COLO668 (cell line): ENCODE measurements at regions not wholly inside any gene's neighbourhood (a gene's known extent, or its start where the extent isn't known, plus 50 kb on each side); places are given as distances from the start of the nearest gene placed in this dataset.
A peak's percentile ranks its signal among the peaks of the same experiment; 100 is the strongest.

Experiments
- DNase-seq: peaks from one replicate; lab custom pipeline; 2025; ENCODE audit not compliant: unreplicated experiment; lab: John Stamatoyannopoulos, UW

DNA sequence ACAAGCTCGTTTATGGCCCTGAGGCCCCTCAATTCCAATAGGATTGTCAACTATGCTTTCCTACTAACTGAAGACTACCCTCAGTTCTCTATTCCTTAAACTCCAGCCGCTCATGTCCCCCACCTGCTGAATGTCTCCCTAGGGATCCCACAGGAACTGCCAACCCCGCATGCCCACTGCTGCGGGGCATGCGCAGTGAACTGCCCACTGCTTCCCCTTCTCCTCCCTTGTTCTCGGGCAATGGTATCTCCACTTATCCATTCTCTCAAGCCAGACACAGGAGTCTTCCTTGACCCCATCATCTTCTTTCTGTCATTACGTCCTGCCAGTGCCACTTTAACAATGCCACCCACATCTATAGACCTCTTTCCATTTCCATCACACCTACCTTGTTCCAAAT is 90.0 kb downstream of the FGF18 start:
- DNase-seq: no peak

DNA sequence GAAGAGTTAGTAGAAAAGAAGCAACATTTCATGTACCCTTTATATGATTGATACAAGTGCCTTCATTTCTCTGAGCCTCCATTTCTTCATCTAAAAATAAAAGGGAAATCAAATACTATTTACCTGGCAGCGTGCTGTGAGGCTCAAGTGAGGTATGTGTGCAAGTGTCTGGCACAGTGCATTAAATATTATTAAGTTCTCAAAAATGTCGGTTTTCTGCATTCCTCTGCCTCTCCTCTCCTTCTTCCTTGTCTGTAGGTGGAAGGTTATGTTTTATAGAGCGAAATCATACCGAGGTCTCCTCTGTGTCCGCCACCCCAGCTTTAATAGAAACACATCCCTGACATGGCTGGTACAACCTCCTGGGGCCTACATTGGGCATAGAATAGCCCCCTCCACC is 93.0 kb downstream of the FGF18 start:
- DNase-seq: no peak

DNA sequence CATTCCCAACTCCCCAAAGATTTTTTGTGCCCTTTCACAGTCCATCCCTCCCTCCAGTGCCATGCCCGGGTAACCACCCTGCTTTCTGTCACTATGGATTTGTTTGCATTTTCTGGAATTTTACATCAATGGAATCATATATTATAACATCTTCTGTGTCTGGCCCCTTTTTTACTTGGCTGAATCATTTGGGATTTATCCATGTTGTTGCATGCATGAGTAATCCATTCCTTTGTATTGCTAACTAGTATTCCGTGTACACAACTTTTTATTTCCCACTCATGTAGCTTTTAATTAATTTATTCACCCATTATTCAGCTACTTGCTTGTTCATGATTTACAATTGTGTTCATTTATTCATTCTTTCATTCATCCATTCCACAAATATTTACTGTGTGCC is 94.1 kb downstream of the FGF18 start:
- no peak for DNase-seq

DNA sequence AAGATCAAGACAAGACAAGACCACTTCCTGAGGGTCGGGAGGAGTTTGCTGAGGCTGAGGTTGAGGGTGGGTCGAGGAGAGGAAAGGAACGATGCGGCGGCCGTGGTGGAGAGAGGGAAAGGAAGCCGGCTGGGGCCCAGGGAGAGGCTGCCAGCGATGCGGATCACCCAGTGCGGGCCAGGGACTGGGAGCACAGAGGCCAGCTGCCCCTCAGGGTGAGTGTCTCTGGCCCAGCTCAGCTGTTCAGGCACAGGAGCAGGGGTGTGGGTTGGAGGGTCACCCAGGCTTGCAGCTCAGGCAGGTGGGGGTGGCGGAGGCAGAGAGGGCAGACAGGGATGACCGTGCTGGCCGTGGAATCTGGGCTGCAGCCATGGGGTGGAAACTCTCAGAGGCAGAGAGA is 99.5 kb downstream of the FGF18 start:
- DNase-seq: no peak

DNA sequence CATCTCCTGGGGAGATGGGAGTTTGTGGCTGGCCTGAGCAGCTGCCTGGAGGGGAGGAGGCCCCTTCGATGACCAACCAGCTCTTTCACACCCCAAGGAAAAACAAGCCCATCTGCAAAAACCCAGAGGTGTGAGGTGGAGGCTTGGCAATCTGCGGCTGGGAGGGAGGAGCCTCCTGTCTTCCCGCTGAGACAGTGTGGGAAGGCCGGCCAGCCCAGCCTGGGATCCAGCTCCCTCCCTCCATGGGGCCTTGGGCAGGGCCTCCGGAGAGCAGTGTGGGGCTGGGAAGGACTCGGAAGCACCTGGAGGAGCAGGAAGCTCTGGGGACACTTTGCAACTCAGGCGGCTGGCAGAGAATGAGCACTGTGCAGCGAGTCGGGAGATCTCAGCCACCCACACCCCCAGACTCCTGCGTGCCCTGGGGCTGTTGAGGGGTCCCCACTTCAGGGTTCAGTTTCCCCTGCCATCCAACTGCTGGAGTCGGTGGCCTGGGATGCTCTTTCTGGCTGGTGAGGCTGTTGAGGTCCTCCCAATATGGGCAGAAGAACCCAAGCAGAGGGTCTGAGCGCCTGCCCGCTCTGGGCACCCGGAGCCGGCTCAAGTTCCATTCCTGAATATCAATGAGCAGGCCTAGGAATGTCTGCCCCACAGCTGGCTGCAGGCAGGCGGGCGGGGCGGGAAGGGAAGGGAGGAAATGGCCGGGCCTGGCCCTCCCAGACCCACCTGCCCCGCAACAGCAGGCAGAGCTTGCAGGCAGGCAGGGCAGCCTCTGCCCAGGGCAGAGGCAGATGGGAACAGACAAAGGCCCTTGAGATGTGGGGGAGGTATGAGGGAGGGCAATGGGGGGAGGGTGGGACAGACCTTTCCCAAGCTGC is 101.1 kb downstream of the FGF18 start:
- DNase-seq: peak; percentile 5

DNA sequence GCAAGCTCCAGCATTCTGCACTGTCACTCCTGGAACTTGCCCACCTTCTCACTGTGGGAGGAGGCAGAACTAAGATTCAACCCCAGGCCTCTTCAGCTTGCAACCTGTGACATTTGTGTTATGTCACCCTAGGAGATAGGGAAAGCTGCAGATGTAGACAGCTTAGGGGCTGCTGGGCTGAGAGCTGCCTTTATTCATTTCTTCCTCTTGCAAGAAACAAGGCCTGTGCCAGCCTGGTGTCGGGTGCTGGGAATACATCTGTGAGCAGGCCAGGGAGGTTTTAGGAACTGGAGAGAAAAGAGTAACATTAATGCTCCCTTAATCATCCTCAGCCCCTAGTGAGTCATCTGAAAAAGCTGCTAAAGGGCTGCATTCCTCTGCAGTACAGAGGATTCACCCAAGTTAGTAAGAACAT is 101.8 kb downstream of the FGF18 start:
- DNase-seq: no peak

DNA sequence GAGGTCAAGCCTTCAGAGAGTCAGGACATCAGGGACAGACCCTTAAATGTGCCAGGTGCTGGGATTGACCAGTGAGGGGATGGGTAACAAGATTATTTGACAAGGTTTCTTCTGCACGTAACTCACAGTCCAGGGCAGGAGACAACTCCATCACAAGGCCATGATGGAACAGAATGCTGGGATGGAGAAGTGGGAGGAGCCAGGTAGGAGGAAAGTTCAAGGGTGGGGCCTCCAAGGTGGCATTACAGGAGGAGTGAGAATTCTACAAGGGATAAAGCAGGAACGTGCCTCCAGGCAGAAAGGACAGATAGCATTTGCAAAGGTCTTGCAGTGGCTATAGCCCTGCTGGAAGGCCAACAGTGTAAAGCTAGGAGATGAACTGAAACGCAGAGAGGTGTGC is 102.2 kb downstream of the FGF18 start:
- DNase-seq: no peak

DNA sequence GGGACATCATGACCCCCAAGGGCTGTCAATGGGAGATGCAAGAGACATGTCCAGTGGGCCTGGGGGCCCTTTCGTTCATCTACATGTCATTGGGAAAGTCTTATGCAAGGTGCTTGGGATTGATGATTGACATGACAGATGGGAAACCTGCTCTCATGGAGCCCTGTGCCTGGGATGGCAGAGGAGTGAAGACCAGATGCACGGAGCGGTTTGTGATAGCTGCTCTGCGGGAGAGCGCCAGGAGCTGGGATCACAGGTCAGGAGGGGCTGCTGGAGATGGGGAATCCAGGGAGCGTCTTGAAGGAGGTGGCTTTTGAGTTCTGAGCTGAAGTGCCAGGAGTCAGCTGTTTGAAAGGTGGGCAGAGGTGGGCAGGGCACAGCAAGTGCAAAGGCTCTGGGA is 104.3 kb downstream of the FGF18 start:
- no peak for DNase-seq

DNA sequence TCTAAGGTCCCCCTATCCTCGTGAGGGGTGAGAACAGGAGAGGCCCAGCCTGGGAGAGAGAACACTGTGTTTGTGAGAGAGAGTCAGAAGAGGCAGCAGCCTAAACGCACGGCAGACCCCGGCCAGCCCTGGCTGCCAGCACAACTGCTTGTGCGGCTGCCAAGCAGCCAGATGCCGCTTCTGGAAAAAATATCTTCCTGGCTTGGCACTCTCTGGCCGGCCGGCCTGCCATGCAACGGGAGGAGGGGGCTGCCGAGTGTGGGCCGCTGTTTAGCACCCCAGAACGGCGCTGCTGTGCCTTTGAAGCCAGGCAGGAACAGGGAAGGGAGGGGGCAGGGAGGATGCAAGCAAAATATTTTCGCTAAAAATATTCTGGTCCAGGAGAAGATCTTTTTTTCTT is 105.0 kb downstream of the FGF18 start:
- no peak for DNase-seq

DNA sequence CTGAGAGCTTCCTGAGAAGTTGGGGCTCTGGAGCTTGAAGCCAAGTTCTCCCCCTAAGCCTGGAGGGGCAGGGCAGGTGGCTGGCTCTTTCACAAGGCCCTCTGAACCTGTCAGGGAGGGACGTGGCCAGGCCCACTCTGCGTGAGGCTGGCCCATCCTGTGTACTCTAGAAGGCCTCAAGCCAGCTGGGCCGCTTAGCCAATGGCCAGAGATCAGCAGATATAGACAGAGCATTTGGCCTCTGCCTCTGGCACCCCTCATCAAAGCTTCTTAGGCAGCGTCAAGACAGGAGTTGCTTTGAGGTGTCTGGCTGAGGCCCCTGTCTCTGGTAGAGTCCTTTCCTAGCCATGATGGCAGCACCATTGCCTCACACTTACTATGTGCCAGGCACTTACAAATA is 105.6 kb downstream of the FGF18 start:
- no peak for DNase-seq

DNA sequence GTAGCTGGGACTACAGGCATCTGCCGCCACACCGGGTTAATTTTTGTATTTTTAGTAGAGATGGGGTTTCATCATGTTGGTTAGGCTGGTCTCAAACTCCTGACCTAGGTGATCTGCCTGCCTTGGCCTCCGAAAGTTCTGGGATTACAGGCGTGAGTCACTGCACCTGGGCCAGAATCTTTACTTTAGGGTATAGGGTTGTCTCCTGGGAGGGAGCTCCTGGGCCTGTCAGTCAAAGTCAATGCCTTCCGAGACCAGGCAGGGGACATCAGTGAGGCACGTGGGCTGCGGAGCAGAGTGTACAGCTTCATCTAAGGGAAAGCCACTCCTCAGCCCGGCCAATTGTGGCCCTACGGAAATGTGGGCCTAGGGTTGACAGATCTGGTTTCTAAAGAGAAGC is 108.6 kb downstream of the FGF18 start:
- DNase-seq: no peak

DNA sequence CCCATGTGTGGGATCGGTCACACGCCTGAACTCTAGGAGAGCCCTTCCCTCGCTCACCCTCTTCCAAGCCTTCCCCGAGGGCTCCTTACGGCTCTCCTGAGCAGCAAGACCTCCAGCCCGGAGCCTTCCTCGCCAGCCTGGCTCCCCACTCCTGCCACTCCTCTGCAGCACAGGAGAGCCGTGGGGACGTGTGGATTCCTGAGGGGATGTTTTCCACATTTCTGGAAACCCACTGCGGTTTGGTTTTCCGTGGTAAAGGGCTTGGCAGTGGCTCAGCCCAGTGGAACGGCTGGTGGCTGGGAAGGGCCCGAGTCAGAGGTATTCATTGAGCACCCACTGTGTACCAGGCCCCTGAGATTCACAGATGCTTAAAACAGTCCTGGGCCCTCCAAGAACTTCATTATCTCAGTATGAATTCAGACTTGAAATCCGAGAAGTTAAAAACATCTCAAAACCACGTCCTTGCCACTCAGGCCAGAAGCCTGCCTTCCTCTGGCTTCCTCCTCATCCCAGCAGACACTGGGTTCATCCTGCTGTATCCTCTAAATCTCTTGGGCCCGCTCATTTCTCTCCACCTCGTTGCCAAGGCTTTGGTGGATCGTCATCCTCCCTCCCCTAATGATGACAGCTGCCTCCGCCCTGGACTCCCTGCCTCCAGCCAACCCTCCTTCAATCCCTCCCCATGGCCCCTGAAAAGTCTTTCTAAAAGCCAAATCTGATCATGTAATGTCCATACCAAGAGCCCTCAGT is 109.6 kb downstream of the FGF18 start:
- DNase-seq: no peak

DNA sequence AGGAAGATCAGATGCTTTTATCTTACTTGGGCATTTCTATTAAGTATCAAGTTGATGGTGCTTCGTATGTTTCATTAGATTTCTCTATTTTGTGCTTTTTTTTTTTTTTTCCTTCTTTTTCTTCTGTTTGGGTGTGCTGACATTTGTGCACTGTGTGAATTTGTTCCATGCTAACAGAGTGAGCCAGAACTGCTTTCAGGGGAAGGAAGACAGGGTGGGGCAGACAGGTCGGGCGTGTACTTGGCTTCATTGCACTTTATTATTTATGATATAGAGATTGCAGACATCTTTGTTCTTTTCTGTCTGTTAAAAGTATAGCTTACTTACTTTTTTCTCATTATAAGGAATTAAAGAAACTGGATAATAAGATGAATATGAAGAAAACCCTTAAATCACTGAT is 112.2 kb downstream of the FGF18 start:
- no peak for DNase-seq

DNA sequence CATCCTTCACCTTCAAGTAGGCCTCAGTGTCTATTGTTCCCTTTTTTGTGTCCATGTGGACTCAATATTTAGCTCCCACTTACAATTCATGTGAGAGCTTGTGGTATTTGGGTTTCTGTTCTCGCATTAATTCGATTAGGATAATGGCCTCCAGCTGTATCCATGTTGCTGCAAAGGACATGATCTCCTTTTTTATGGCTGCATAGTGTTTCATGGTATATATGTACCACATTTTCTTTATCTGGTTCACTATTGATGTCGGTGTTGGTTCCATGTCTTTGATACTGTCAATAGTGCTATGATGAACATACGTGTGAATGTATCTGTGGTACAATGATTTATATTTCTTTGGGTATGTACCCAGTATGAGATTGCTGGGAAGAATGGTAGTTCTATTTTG is 113.7 kb downstream of the FGF18 start:
- DNase-seq: no peak

DNA sequence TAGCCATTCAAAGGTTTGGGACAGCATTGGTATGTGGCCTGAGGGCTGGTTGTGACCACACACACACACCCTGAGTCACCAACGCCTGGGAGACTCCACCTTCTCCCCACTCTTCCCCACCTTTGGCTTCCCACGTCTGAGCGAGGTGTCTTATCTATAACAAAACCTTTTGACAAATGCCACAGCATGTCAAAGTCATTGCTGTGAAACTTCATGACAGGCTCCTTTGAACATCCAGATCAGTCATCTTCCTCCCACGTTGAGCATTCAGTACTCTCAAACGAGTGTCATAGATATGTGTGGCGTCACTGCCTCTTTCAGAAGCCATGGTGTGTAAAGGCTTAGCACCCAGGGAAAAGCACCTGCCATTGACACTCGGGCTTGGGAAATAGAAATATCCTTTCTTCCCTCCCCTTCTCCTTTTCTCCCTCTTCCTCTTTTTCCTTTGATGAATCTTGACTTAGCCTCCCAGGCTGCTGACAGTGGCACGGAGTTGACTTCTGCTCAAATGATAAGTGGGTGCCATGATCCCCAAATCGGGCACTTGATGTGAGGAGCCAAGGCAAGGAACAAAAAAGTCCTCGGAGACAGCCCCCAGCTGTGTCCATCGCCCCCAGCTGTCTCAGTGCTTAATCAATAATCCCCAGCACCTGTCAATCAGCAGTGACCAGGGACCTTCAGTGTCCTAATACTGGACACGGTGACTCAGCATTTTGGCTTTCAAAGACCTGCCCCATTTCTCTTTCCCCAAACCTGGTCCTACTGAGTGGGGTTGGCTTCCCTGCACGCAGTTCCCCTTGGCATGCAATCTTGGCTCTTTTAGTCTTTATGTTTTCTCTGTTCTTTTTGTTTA is 114.8 kb downstream of the FGF18 start:
- DNase-seq: no peak

DNA sequence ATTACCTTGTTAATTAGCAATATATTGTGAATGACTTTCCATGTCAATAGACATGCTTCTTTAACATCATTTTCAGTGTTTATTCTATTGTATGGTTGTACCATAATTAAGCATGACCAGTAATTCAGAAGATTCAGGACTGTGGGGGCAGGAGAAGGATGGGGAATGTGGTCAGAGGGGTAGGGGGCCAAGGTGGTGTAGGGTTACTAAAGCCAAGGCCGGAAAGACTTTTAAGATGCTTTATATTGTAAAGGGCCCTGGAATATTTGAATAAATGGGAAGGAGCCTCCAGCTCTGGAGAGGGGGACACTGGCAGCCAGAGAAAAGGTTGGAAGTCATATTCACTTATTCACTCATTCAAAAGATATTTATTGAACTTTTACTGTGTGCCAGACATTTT is 115.7 kb downstream of the FGF18 start:
- DNase-seq: no peak

DNA sequence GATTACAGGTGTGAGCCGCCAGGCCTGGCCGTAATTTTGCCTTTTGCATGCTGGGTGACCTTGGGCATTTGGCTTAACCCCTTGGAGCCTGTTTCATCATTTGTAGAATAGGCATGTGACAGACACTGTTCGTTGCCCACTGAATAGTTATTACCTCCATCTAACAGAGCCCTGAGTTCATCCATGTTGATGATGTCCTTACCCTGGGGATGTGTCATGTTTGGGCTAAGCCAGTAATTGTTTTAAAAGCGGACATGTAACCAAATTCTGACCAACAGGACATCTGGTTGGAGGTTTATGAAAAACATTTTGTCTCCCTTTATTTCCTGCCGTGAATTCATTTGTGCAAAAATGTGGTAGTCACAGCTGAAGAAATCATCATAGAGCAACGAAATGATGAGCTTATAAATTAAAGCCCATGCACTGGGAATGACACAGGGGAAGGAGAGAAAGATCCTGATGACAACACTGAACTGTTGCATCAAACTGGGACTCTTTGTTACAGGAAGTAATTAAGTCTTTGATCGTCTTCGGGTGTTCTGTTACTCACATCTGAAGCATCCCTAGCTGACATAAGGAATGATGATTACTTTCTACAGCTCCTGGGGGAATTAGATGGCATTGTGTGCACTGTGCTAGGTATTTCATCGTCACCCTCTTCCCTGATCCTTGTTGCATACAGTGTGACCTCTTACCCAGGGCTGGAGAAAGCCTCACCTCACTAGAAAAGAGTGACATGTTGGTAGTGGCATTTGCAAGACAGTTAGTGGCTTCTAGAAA is 117.8 kb downstream of the FGF18 start:
- no peak for DNase-seq

DNA sequence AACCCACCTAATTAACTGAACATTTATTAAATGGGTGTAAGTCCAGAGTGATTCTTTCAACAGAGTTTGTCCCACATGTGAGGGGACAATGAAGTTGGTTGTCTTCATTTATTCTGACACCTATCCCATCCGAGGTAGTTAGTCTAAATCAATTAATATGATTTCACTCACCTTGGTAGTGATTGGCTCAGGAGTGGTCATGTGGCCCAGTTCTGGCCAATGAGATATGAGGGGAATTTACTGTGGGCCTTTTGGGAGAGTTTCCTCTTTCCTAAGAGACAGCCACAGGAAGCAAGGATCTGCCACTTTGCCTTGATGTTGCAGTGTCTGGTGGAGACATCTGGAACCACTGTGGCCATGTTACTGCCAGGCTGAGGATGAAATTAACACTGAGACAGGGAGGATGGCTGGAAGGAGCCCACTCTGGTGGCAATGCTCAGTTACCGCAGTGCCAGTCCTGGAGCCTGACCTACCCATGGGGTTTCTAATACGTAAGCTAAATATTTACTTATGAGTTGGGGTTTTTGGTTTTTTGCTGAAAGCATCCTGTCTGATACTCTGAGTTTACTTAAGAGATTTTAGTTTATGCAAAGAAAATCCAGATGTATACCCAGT is 118.6 kb downstream of the FGF18 start:
- DNase-seq: no peak

DNA sequence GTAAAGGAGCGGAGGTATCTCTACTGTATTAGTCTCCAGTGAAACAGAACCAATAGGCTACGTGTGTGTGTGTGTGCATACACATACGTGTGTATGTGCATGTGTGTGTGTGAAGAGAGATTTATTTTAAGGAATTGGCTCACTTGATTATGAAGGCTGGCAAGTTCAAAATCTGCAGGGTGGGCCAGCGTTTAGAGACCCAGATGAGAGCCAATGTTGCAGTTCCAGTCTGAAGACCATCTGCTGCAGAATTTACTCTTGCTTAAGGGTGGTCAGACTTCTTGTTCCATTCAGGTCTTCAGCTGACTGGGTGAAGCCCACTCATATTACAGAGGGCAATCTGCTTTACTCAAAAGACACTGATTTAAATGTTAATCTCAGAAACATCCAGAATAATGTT is 119.2 kb downstream of the FGF18 start:
- no peak for DNase-seq

DNA sequence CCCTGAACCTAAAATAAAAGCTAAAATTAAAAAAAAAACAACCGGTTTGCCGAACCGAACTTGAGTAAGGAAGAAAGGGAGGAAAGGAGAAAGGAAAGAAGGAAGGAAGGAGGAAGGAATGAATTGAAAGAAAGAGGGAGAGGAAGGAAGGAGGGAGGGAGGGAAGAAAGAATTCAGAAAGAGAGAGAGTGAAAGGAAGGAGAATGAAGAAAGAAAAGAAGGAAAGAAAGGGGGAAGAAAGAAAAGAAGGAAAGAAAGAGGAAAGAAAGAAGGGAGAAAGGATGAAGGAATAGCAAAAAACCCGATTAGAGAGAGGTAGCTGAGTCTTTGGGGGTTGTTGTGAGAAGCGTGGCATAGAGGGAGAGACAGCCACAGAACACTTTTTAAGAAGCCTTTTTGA is 121.4 kb downstream of the FGF18 start:
- no peak for DNase-seq
